ENCODE measurements at regions not wholly inside any gene's neighbourhood (a gene's known extent, or its start where the extent isn't known, plus 50 kb on each side); places are given as distances from the start of the nearest gene placed in this dataset.

GRCh38 chr17:62911114-62911513 lies 54.9 kb upstream of the TANC2 start:
- WGBS, result 71% methylated on average over 3 of the region's 3 CpGs
- Histone ChIP-seq H3K36me3 (ENCODE audit: control insufficient read depth in 4 of 4, insufficient read depth in 3 of 4, low read depth in 1 of 4, low read length in 3 of 4) (no peaks in the 10 kb centered on the region), H3K9me3 (ENCODE audit: control insufficient read depth in 4 of 4, low read length in 3 of 4) (no peaks in the 10 kb centered on the region), H3K27me3 (ENCODE audit: control insufficient read depth in 4 of 4, insufficient read depth in 4 of 4, low read length in 3 of 4) (peaks cover 0 to 2% (median 0%) of the 10 kb centered on the region in 4 donors), H3K4me3 (ENCODE audit: low read depth in 1 of 3, low read length in 3 of 3) (no peak overlapping the region), H3K27ac (ENCODE audit: low read depth in 1 of 2, low read length in 2 of 2) (no peak overlapping the region), H3K9ac (ENCODE audit: low read depth in 1 of 2, low read length in 2 of 2) (no peak overlapping the region), H3K4me1 (ENCODE audit: control insufficient read depth in 4 of 4, insufficient read depth in 4 of 4, low read length in 3 of 4) (no peaks in the 10 kb centered on the region)
- DNase-seq (ENCODE audit: low spot score), result no peak
- TF ChIP-seq, protein P1, sequence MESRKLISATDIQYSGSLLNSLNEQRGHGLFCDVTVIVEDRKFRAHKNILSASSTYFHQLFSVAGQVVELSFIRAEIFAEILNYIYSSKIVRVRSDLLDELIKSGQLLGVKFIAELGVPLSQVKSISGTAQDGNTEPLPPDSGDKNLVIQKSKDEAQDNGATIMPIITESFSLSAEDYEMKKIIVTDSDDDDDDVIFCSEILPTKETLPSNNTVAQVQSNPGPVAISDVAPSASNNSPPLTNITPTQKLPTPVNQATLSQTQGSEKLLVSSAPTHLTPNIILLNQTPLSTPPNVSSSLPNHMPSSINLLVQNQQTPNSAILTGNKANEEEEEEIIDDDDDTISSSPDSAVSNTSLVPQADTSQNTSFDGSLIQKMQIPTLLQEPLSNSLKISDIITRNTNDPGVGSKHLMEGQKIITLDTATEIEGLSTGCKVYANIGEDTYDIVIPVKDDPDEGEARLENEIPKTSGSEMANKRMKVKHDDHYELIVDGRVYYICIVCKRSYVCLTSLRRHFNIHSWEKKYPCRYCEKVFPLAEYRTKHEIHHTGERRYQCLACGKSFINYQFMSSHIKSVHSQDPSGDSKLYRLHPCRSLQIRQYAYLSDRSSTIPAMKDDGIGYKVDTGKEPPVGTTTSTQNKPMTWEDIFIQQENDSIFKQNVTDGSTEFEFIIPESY (IDR thresholded peaks at IDR 0.05), result no peak
- TF ChIP-seq JUND (IDR thresholded peaks at IDR 0.05), result no peak
- TF ChIP-seq RXRA (IDR thresholded peaks at IDR 0.05), result no peak
- TF ChIP-seq REST (IDR thresholded peaks at IDR 0.05), result no peak
- TF ChIP-seq HNF4G (IDR thresholded peaks at IDR 0.05), result no peak
- no peak for TF ChIP-seq FOXA1 (IDR thresholded peaks at IDR 0.05)
- TF ChIP-seq, protein P2, sequence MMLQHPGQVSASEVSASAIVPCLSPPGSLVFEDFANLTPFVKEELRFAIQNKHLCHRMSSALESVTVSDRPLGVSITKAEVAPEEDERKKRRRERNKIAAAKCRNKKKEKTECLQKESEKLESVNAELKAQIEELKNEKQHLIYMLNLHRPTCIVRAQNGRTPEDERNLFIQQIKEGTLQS (IDR thresholded peaks at IDR 0.05), result no peak
- TF ChIP-seq, protein P3, sequence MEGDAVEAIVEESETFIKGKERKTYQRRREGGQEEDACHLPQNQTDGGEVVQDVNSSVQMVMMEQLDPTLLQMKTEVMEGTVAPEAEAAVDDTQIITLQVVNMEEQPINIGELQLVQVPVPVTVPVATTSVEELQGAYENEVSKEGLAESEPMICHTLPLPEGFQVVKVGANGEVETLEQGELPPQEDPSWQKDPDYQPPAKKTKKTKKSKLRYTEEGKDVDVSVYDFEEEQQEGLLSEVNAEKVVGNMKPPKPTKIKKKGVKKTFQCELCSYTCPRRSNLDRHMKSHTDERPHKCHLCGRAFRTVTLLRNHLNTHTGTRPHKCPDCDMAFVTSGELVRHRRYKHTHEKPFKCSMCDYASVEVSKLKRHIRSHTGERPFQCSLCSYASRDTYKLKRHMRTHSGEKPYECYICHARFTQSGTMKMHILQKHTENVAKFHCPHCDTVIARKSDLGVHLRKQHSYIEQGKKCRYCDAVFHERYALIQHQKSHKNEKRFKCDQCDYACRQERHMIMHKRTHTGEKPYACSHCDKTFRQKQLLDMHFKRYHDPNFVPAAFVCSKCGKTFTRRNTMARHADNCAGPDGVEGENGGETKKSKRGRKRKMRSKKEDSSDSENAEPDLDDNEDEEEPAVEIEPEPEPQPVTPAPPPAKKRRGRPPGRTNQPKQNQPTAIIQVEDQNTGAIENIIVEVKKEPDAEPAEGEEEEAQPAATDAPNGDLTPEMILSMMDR (IDR thresholded peaks at IDR 0.05; ENCODE audit: low read depth, low read length, missing input control), result no peak
- TF ChIP-seq TAF1 (conservative IDR thresholded peaks at IDR 0.05), result no peak
- no peak for TF ChIP-seq NR2F2 (IDR thresholded peaks at IDR 0.05)
- no peak for TF ChIP-seq YY1 (IDR thresholded peaks at IDR 0.05)
- TF ChIP-seq, protein P4, sequence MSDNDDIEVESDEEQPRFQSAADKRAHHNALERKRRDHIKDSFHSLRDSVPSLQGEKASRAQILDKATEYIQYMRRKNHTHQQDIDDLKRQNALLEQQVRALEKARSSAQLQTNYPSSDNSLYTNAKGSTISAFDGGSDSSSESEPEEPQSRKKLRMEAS (IDR thresholded peaks at IDR 0.05), result no peak
- no peak for TF ChIP-seq FOXA2 (IDR thresholded peaks at IDR 0.05)
- no peak for TF ChIP-seq GABPA (IDR thresholded peaks at IDR 0.05 in 1 of 2, conservative IDR thresholded peaks at IDR 0.05 in 1 of 2)
- TF ChIP-seq RAD21 (IDR thresholded peaks at IDR 0.05), result no peak
- no peak for TF ChIP-seq SP1 (IDR thresholded peaks at IDR 0.05)
- no peak for TF ChIP-seq EGR1 (IDR thresholded peaks at IDR 0.05; ENCODE audit: low read depth in 2 of 2)
- TF ChIP-seq HNF4A (conservative IDR thresholded peaks at IDR 0.05), result no peak
